Esophagus squamous epithelium (tissue), 5 donors: ENCODE measurements at regions not wholly inside any gene's neighbourhood (a gene's known extent, or its start where the extent isn't known, plus 50 kb on each side); places are given as distances from the start of the nearest gene placed in this dataset.

Experiments
- DNase-seq: peaks from one replicate; lab custom pipeline; 2025; lab: John Stamatoyannopoulos, UW
- H3K27ac ChIP-seq, 4 donors: fragments of 200-600 bp; sonication (generic); one replicate each; pipeline ENCODE4 v1.5.1; 2016 to 2019; ENCODE audit warnings: mild to moderate bottlenecking in 1 of 4
- H3K27me3 ChIP-seq, 4 donors: fragments of 200-600 bp; sonication (generic); 1 replicate in 3 of 4; 2 replicates in 1 of 4; pipeline versions ENCODE4 v1.5.1 to v1.6.0; 2017 to 2021; ENCODE audit warnings: antibody characterized with exemption in 1 of 4
- H3K36me3 ChIP-seq, 3 donors: fragments of 200-600 bp; sonication (generic); one replicate each; pipeline ENCODE4 v1.5.1; 2016 to 2019
- H3K4me1 ChIP-seq, 3 donors: fragments of 200-600 bp; sonication (generic); one replicate each; pipeline ENCODE4 v1.5.1; 2017 to 2019
- H3K4me3 ChIP-seq, 4 donors: fragments of 200-600 bp; sonication (generic); 1 replicate in 3 of 4; 2 replicates in 1 of 4; pipeline ENCODE4 v1.5.1; 2016 to 2019; ENCODE audit warnings: mild to moderate bottlenecking in 2 of 4, moderate library complexity in 1 of 4
- H3K9me3 ChIP-seq, 3 donors: fragments of 200-600 bp; sonication (generic); one replicate each; pipeline ENCODE4 v1.5.1; 2016 to 2019
- POLR2A ChIP-seq, 4 donors: fragments of 450-650 bp; IDR thresholded peaks; one replicate each; pipeline ENCODE4 v1.6.1; 2017; ENCODE audit warnings: antibody characterized with exemption in 4 of 4, mild to moderate bottlenecking in 4 of 4, moderate library complexity in 3 of 4
- WGBS, 2 donors: methylation state at CpG; one replicate each; pipeline ENCODE4 v1.1.5; 2018; 5-methylcytosine and 5-hydroxymethylcytosine counted together
- intact Hi-C: fragments of 100-400 bp; cut with DNase I; formaldehyde crosslinking; loops from one replicate; pipeline ENCODE4 v1.15.0; 2022
- TF ChIP-seq, protein P1 (sequence below), 6 experiments: fragments of 450-650 bp in 4 of 6; fragments of 200-600 bp in 2 of 6; sonication (generic) in 2 of 6; IDR thresholded peaks; one replicate each; pipeline ENCODE4 v1.5.1; 2016 to 2019; ENCODE audit warnings: antibody characterized with exemption in 6 of 6, mild to moderate bottlenecking in 4 of 6, moderate library complexity in 4 of 6
- donor health status: DM: yes; HTN: yes; CAD: no.

DNA sequence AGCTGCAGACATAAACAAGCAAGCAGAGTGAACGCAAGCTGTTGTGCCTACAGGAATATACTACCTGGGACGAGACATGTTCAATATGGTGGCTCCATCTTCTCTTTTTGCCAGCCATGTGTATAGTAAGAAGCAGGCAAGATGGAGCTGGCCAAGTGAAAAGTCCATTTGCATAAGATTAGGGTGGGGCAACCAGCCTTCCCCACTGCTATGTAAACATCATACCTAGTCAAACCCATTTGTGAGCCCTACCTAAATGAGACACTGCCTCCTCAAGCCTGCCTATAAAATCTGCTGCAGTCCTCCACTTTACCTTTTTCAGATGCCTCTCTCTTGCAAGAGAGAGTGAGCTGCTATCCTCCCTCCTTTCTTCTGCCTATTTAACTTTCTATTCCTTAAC, 370.1 kb upstream of the PMFBP1 start:
- DNase-seq: no peak
- H3K4me3 ChIP-seq: no peak overlapping the region
- no peaks in the 10 kb centered on the region for H3K9me3 ChIP-seq
- H3K36me3 ChIP-seq: no peaks in the 10 kb centered on the region
- 98 to 100% methylated on average over 2 of the region's 2 CpGs for WGBS, 2 donors
- H3K27ac ChIP-seq: no peak overlapping the region
- no peaks in the 10 kb centered on the region for H3K27me3 ChIP-seq
- no peaks in the 10 kb centered on the region for H3K4me1 ChIP-seq
- TF ChIP-seq POLR2A (IDR thresholded peaks at IDR 0.05): no peak
- TF ChIP-seq, protein P1, sequence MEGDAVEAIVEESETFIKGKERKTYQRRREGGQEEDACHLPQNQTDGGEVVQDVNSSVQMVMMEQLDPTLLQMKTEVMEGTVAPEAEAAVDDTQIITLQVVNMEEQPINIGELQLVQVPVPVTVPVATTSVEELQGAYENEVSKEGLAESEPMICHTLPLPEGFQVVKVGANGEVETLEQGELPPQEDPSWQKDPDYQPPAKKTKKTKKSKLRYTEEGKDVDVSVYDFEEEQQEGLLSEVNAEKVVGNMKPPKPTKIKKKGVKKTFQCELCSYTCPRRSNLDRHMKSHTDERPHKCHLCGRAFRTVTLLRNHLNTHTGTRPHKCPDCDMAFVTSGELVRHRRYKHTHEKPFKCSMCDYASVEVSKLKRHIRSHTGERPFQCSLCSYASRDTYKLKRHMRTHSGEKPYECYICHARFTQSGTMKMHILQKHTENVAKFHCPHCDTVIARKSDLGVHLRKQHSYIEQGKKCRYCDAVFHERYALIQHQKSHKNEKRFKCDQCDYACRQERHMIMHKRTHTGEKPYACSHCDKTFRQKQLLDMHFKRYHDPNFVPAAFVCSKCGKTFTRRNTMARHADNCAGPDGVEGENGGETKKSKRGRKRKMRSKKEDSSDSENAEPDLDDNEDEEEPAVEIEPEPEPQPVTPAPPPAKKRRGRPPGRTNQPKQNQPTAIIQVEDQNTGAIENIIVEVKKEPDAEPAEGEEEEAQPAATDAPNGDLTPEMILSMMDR (IDR thresholded peaks at IDR 0.05): no peak
- intact Hi-C loops: no loop called here

DNA sequence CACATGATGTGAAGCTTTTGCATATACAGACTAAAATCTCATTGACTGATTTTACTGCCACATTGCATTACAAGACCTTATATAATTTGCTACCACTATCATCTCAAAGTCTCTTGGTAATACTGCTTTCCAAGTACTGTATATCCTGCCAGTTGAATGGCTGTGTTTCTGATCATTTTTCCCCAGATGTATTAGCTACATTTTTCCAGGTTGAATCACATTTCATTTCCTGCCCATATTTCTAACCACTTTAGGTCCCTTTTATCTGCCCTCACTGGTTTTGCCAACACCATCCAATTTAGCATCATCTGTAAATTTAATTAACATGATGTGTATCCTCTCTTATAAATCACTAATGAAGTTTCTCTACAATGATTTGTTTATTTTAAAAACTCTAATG, 365.7 kb upstream of the PMFBP1 start:
- H3K36me3 ChIP-seq: no peaks in the 10 kb centered on the region
- no peaks in the 10 kb centered on the region for H3K9me3 ChIP-seq
- H3K27ac ChIP-seq: no peak overlapping the region
- no peaks in the 10 kb centered on the region for H3K4me1 ChIP-seq
- intact Hi-C loops: no loop called here
- TF ChIP-seq POLR2A (IDR thresholded peaks at IDR 0.05): no peak
- TF ChIP-seq, protein P1 (IDR thresholded peaks at IDR 0.05): no peak
- no peaks in the 10 kb centered on the region for H3K27me3 ChIP-seq
- H3K4me3 ChIP-seq: no peak overlapping the region
- DNase-seq: no peak

DNA sequence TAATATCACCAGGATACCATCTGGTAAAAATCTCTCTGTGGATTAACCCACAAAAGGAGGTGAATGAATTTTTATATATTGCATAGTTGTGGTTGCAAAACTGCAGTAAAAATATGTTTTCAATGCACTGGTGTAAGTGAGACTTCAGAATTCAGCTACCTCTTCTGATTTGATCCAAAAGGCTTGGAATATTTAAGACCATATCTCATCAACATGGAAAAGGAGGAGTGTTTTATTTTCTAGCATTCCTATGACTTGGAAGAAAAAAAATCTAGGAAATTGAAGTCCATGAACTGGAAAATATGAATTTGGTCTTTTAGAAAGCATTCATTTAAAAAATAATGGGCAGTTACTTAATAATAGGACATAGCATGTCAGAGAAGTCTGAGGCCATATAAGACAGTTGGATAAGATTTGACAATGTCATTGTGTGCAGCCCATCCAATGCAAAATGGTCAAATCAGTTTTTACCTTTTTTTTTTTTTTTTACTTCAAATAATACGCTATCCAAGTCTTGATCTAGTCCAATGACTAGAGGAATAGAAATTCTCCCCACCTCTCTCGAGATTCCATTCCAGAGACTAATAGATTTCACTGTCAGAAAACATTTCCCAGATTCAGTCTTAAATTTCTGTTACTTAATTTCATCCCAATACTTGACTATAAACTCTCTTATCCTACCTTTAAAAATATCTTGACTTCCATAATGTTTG, 364.9 kb upstream of the PMFBP1 start:
- intact Hi-C loops: no loop called here
- TF ChIP-seq, protein P1 (IDR thresholded peaks at IDR 0.05): no peak
- no peak for TF ChIP-seq POLR2A (IDR thresholded peaks at IDR 0.05)
- H3K4me3 ChIP-seq: no peak overlapping the region
- no peaks in the 10 kb centered on the region for H3K36me3 ChIP-seq
- no peaks in the 10 kb centered on the region for H3K27me3 ChIP-seq
- DNase-seq: no peak
- H3K27ac ChIP-seq: no peak overlapping the region
- no peaks in the 10 kb centered on the region for H3K9me3 ChIP-seq
- 85 to 98% methylated on average over 2 of the region's 2 CpGs for WGBS, 2 donors
- no peaks in the 10 kb centered on the region for H3K4me1 ChIP-seq

DNA sequence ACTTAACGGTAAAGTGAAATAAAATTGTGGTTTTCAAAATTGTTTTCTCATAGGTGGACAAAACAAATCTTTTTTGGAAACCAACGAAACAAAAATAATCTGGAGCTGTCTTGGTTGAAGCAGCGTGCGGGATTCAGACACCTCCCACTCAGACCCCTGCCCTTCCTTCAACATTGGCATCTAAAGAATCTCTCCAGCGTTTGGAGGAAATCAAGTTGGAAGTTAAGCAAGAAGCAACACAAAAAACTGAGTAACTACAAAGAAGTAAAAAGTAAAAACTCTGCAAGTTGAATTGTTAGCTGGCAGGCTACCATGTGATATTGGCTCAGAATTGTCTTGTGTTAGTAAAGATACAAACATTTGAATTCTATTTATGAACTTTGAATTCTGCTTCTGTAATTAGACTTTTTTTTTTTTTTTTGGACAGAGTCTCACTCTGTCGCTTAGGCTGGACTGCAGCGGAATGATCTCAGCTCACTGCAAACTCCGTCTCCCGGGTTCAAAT, 361.0 kb upstream of the PMFBP1 start:
- Histone ChIP-seq H3K4me1 (no peaks in the 10 kb centered on the region), H3K4me3 (no peak overlapping the region), H3K27me3 (no peaks in the 10 kb centered on the region), H3K36me3 (no peaks in the 10 kb centered on the region), H3K9me3 (peaks cover 0 to 9% (median 0%) of the 10 kb centered on the region in 3 donors), H3K27ac (no peak overlapping the region)
- intact Hi-C loops: no loop called here
- TF ChIP-seq, protein P1 (IDR thresholded peaks at IDR 0.05): no peak
- no peak for TF ChIP-seq POLR2A (IDR thresholded peaks at IDR 0.05)
- 72 to 76% methylated on average over 9 of the region's 9 CpGs for WGBS, 2 donors
- no peak for DNase-seq

DNA sequence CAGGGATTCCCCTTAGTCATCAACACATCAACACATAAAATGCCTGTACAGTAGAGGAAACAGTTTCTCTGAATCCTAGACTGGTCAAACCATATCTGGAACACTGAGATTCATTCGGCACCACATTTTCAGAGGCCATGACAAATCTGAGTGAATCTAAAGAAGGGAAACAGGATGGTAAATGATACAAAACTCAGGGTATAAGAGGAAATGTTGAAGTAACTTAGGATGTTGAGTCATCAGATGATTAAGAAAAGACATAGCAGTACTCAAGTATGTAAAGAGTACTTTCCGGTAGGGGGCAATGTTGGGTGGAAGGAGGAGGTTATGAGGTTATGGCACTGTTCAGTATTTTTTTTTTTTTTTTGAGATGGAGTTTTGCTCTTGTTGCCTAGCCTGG, 358.5 kb upstream of the PMFBP1 start:
- intact Hi-C loops: no loop called here
- TF ChIP-seq, protein P1 (IDR thresholded peaks at IDR 0.05): no peak
- no peak for TF ChIP-seq POLR2A (IDR thresholded peaks at IDR 0.05)

More for the DNA sequence above, 358.5 kb upstream of the PMFBP1 start:
- H3K27ac ChIP-seq: no peak overlapping the region
- 73 to 85% methylated on average over 2 of the region's 2 CpGs for WGBS, 2 donors
- DNase-seq: no peak
- no peak overlapping the region for H3K4me3 ChIP-seq
- H3K9me3 ChIP-seq: peaks cover 0 to 9% (median 0%) of the 10 kb centered on the region in 3 donors
- no peaks in the 10 kb centered on the region for H3K36me3 ChIP-seq
- H3K4me1 ChIP-seq: no peaks in the 10 kb centered on the region
- H3K27me3 ChIP-seq: no peaks in the 10 kb centered on the region
